T-cell (primary cell): ENCODE measurements at regions not wholly inside any gene's neighbourhood (a gene's known extent, or its start where the extent isn't known, plus 50 kb on each side); places are given as distances from the start of the nearest gene placed in this dataset.
A peak's percentile ranks its signal among the peaks of the same experiment; 100 is the strongest.

Experiments used
- ATAC-seq, 4 experiments: fragments of 200-7000 bp in 3 of 4; fragments of 150-1000 bp in 1 of 4; cut with Tn5 transposase; replicated peaks in 1 of 4; 1 replicate in 3 of 4; 2 replicates in 1 of 4; pipeline ENCODE4 v1.10.0; 2021; ENCODE audit warnings: moderate library complexity in 3 of 4, mild to moderate bottlenecking in 2 of 4, moderate number of reproducible peaks in 1 of 4
- CTCF ChIA-PET, 2 donors: fragments of 300-600 bp; sonication (Branson Sonifier 250); formaldehyde crosslinking; loops; one replicate each; lab custom pipeline; 2022; ENCODE audit warnings: antibody characterized with exemption in 2 of 2; lab: Charles Lee
- POLR2A ChIA-PET, 2 donors: fragments of 300-600 bp; sonication (Branson Sonifier 250); formaldehyde crosslinking; loops; one replicate each; lab custom pipeline; 2022; ENCODE audit warnings: antibody characterized with exemption in 2 of 2; lab: Charles Lee
- DNase-seq, 35 experiments: peaks; one replicate each; pipeline versions ENCODE4 v3.0.0 to v3.0.0-alpha.2; 2013 to 2023
- H3K27ac ChIP-seq: one replicate; pipeline ENCODE4 v1.5.1; 2013; ENCODE audit warnings: low read length
- H3K27me3 ChIP-seq, 2 experiments: replicated peaks in 1 of 2; 1 replicate in 1 of 2; 2 replicates in 1 of 2; pipeline versions ENCODE4 v1.6.1 to v1.7.0; 2013; ENCODE audit warnings: low read length in 1 of 2, mixed read lengths in 1 of 2; ENCODE audit not compliant: control insufficient read depth in 2 of 2, insufficient read depth in 2 of 2; ENCODE audit errors: extremely low read depth in 1 of 2
- H3K36me3 ChIP-seq, 2 donors: 1 replicate in 1 of 2; 2 replicates in 1 of 2; pipeline versions ENCODE4 v1.6.1 to v1.7.0; 2013; ENCODE audit warnings: low read length in 1 of 2; ENCODE audit not compliant: control insufficient read depth in 2 of 2, insufficient read depth in 1 of 2; ENCODE audit errors: extremely low read depth in 1 of 2
- H3K4me1 ChIP-seq, 2 experiments: 1 replicate in 1 of 2; 2 replicates in 1 of 2; pipeline versions ENCODE4 v1.6.1 to v1.7.0; 2013; ENCODE audit warnings: low read length in 2 of 2, mixed read lengths in 1 of 2; ENCODE audit not compliant: insufficient read depth in 2 of 2, control insufficient read depth in 1 of 2; ENCODE audit errors: extremely low read depth in 1 of 2
- H3K4me3 ChIP-seq, 2 donors: 1 replicate in 1 of 2; 2 replicates in 1 of 2; pipeline versions ENCODE4 v1.5.1 to v1.7.0; 2013; ENCODE audit warnings: mild to moderate bottlenecking in 2 of 2, low read length in 1 of 2, moderate library complexity in 1 of 2; ENCODE audit not compliant: control insufficient read depth in 1 of 2; ENCODE audit errors: extremely low read depth in 1 of 2
- H3K9me3 ChIP-seq: 2 replicates; pipeline ENCODE4 v1.7.0; 2013
- H3K27ac Mint-ChIP-seq, 2 donors: one replicate each; pipeline ENCODE4 v1.8.0; 2020 to 2021; ENCODE audit warnings: mild to moderate bottlenecking in 2 of 2, mixed read lengths in 2 of 2
- H3K27me3 Mint-ChIP-seq, 2 donors: one replicate each; pipeline ENCODE4 v1.8.0; 2021 to 2022; ENCODE audit warnings: mixed read lengths in 2 of 2
- H3K36me3 Mint-ChIP-seq: one replicate; pipeline ENCODE4 v1.8.0; 2021; ENCODE audit warnings: mixed read lengths
- H3K4me1 Mint-ChIP-seq, 3 donors: one replicate each; pipeline ENCODE4 v1.8.0; 2020 to 2022; ENCODE audit warnings: mixed read lengths in 3 of 3, mild to moderate bottlenecking in 1 of 3
- H3K4me3 Mint-ChIP-seq, 3 donors: one replicate each; pipeline ENCODE4 v1.8.0; 2020 to 2022; ENCODE audit warnings: mild to moderate bottlenecking in 3 of 3, mixed read lengths in 3 of 3, moderate library complexity in 3 of 3
- H3K9me3 Mint-ChIP-seq, 3 donors: one replicate each; pipeline ENCODE4 v1.8.0; 2020 to 2022; ENCODE audit warnings: mixed read lengths in 3 of 3
- WGBS: methylation state at CpG from one replicate; pipeline ENCODE4 v1.1.5; 2013; ENCODE audit warnings: missing lambda C conversion rate; ENCODE audit not compliant: insufficient coverage; 5-methylcytosine and 5-hydroxymethylcytosine counted together

DNA sequence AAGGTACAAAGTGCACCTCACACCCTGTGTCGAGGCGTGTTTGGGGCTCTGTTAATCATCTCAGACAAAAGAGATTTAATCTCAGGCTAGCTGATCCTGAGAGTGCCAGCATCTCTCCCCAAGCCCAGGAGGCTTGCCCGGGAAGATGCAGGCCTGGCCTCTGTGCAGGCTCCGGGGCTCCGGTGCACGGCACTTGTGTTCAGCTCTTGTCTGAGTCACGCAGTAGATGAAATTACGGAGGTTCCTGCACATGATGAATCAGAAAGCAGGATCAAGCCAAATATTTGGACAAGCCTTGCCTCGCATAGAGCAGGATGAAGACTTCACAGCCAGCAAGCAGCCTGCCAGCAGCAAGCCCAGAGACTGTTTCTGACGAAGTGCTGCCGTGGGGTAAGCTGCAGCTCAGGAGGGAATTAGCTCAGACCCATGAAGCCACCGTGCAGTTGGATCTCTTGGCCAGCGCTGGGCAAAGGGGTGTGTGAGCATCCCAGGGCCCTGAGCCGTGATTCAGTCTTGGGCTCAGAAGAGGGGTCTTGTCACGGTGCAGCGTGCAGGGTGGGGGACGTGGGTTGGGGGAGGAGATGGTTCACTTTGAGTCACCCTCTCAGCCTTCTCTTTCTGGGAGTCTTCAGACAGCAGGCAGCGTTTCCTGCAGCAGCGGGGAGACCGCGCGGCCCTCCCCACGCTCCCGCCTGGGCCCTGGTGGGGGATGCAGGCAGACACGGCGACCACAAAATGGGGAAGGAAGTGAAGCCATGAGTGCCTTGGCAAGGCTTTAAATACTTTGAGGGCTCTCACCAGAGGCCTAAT lies 89.2 kb upstream of the MEF2A start:
- Histone ChIP-seq H3K27me3 (peaks cover 0 to 6% of the 10 kb centered on the region in 2 experiments), H3K36me3 (no peaks in the 10 kb centered on the region), H3K4me3 (no peak overlapping the region), H3K9me3 (no peaks in the 10 kb centered on the region), H3K4me1 (peaks cover 20 to 40% of the 10 kb centered on the region in 2 experiments), H3K27ac (no peak overlapping the region)
- peaks cover 0 to 2% of the 10 kb centered on the region in 2 donors for H3K27me3 Mint-ChIP-seq
- DNase-seq = peak in 29 of 35 experiments; percentile 13 to 66 (median 36)
- CTCF ChIA-PET = no interaction called here
- H3K4me3 Mint-ChIP-seq = peak overlapping the region in 1 of 3 donors; percentile 43
- 59% methylated on average over 19 of the region's 26 CpGs for WGBS
- POLR2A ChIA-PET = interaction anchor here in 1 of 2 donors (0.7 kb wide), 1 partner anchor 75 kb away, joined by 8 read pairs; no protein-coding TSS in a partner anchor
- no peaks in the 10 kb centered on the region for H3K36me3 Mint-ChIP-seq
- H3K4me1 Mint-ChIP-seq = peaks cover 28 to 44% (median 33%) of the 10 kb centered on the region in 3 donors
- H3K27ac Mint-ChIP-seq = peak overlapping the region; percentile 15 to 69
- ATAC-seq = peak; percentile 70 to 85 (median 76)
- no peaks in the 10 kb centered on the region for H3K9me3 Mint-ChIP-seq

DNA sequence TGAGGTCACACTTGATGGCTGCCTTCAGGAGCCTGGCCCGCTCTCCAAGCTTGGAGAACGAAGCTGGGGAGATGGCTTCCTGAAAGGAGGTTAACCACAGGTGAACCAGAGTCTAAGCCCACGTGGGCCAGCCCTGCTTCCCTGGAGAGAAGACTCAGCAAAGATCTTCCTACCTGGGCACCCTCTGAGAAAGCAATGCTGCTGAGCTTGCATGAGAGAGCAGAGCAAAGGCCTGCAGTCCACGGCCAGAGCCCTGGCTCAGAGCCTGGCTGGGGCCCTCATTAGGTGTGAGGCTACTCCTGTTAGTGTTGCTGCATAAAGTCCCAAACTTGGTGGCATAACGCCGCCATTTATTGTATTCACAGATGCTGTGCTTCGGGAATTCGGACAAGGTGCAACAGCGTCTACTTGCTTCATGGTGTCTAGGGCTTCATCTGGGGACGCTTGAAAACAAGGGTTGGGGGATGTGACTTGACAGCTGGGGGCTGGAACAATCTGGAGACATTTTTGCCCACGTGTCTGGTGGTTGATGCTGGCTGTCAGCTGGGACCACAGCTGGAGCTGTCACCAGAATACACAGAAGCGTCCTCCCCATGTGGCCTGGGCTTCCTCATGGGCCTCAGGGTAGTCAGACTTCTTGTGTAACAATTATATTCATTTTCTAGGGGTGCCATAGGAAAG lies 87.9 kb upstream of the MEF2A start:
- Mint-ChIP-seq H3K27ac (no peak overlapping the region), H3K4me3 (peak overlapping the region in 1 of 3 donors; percentile 12), H3K27me3 (peaks cover 0 to 2% of the 10 kb centered on the region in 2 donors), H3K4me1 (peaks cover 28 to 41% (median 33%) of the 10 kb centered on the region in 3 donors), H3K9me3 (no peaks in the 10 kb centered on the region), H3K36me3 (no peaks in the 10 kb centered on the region)
- DNase-seq (no peak), ATAC-seq (no peak)
- H3K9me3 ChIP-seq = no peaks in the 10 kb centered on the region
- no peaks in the 10 kb centered on the region for H3K36me3 ChIP-seq
- peaks cover 0 to 3% of the 10 kb centered on the region in 2 experiments for H3K27me3 ChIP-seq
- ChIA-PET CTCF (no interaction called here), POLR2A (interaction anchor here in 1 of 2 donors (0.6 kb wide), 1 partner anchor 13 kb away, joined by 4 read pairs; no protein-coding TSS in a partner anchor)
- WGBS = 94% methylated on average over 9 of the region's 12 CpGs
- no peak overlapping the region for H3K4me3 ChIP-seq
- H3K27ac ChIP-seq = no peak overlapping the region
- H3K4me1 ChIP-seq = peaks cover 20 to 35% of the 10 kb centered on the region in 2 experiments

GRCh38 chr15:99478977-99479376 lies 86.8 kb upstream of the MEF2A start:
- H3K27me3 ChIP-seq = peaks cover 0 to 3% of the 10 kb centered on the region in 2 experiments
- no peaks in the 10 kb centered on the region for H3K36me3 ChIP-seq
- no peak for ATAC-seq
- Mint-ChIP-seq H3K9me3 (no peaks in the 10 kb centered on the region), H3K4me3 (no peak overlapping the region), H3K36me3 (no peaks in the 10 kb centered on the region), H3K27ac (no peak overlapping the region), H3K4me1 (peaks cover 23 to 34% (median 25%) of the 10 kb centered on the region in 3 donors), H3K27me3 (no peaks in the 10 kb centered on the region)
- ChIA-PET CTCF (no interaction called here), POLR2A (no interaction called here)
- H3K4me3 ChIP-seq = no peak overlapping the region
- H3K4me1 ChIP-seq = peaks cover 20 to 29% of the 10 kb centered on the region in 2 experiments
- no peaks in the 10 kb centered on the region for H3K9me3 ChIP-seq
- WGBS = no CpG with 5 or more reads among the region's 2 CpGs
- H3K27ac ChIP-seq = no peak overlapping the region
- DNase-seq = no peak

DNA sequence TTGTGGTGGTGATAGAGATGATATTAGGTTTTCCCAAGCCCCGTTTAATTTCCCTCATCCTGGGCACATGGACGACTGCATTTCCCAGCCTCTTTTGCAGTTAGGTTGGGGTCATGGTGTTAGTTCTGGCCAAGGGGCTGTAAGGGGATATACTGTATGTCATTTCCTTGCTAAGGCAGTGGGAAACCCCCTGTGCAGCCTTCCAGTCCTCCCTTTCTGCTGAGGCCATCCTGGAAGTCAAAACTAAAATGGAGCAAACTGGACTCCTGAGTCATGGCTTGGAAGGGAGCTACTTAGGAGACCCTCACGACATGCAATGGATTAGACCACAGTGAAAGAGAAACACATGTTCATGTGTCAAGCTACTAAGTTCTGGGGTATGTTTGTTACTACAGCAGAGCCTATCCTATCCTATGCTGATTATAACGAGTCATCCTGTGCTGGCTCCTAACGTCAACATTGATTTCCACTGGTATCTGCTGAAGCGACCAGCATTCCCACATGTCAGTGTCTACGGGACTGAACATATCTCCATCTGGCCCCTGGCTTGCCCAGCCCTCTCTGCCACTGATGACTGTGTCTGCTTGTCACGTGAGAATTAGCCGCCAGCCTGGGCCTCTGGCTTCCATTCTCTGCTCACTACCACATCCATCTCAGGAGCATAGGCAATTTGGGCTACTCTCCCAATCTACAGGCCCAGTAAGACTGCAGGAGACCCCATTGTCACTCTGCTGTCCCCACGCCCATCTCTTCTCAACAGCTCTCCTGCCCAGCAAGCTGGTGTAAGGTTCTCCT lies 85.6 kb upstream of the MEF2A start:
- H3K27me3 Mint-ChIP-seq = peaks cover 0 to 3% of the 10 kb centered on the region in 2 donors
- CTCF ChIA-PET = interaction anchor here in 1 of 2 donors (0.5 kb wide), 1 partner anchor 1639 kb away, joined by 3 read pairs; no protein-coding TSS in a partner anchor
- no peak overlapping the region for H3K27ac Mint-ChIP-seq
- 90% methylated on average over 8 of the region's 10 CpGs for WGBS
- Histone ChIP-seq H3K27me3 (peaks cover 0 to 6% of the 10 kb centered on the region in 2 experiments), H3K4me1 (peaks cover 23 to 29% of the 10 kb centered on the region in 2 experiments), H3K36me3 (no peaks in the 10 kb centered on the region), H3K9me3 (no peaks in the 10 kb centered on the region), H3K4me3 (no peak overlapping the region), H3K27ac (no peak overlapping the region)
- DNase-seq = no peak
- peaks cover 23 to 32% (median 25%) of the 10 kb centered on the region in 3 donors for H3K4me1 Mint-ChIP-seq
- no peaks in the 10 kb centered on the region for H3K9me3 Mint-ChIP-seq
- no peak for ATAC-seq
- no peaks in the 10 kb centered on the region for H3K36me3 Mint-ChIP-seq
- POLR2A ChIA-PET = no interaction called here
- H3K4me3 Mint-ChIP-seq = no peak overlapping the region

DNA sequence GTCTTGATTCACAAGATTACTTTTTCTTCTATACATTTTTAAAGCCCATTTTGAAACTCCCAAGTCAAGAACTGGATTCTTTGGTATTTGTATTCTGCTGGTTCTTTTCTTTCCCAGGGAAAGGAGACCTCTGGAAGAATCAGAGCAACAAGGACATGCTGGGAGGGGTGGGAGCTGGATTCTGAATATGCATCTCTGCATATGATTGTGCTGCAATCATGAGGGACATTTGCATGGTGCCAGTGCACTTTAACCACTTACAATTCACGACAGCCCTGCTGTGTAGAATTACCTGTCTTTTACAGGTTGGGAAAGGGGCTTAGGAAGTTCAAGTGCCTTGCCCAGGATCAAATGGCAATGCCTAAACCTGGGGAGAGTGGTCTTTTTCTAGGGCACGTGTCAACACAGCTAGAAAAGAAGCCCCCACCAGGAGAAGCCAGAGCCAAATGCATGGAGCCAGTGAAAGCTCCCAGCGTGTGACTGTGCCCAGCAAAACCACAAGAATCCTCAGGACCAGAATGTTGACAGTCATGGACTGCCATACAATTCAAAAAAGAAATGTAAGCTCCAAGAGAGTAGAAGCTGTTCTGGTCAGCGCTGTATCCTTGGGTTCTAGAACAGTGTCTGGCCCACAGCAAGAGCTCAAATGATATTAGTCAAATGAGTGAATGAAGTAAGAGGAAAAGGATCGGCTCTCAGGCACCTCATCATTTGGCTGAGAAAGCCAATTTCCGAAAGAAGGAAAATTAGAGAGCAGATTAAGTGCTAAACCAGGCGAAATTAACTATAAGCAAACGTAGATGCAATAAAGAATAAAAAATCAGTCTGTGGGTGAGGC lies 84.5 kb upstream of the MEF2A start:
- Mint-ChIP-seq H3K4me3 (no peak overlapping the region), H3K4me1 (peaks cover 27 to 40% (median 33%) of the 10 kb centered on the region in 3 donors), H3K36me3 (no peaks in the 10 kb centered on the region), H3K27ac (no peak overlapping the region), H3K9me3 (no peaks in the 10 kb centered on the region), H3K27me3 (peaks cover 0 to 9% of the 10 kb centered on the region in 2 donors)
- 95% methylated on average over 4 of the region's 8 CpGs for WGBS
- no peaks in the 10 kb centered on the region for H3K9me3 ChIP-seq
- H3K27me3 ChIP-seq = peaks cover 0 to 13% of the 10 kb centered on the region in 2 experiments
- no peak overlapping the region for H3K4me3 ChIP-seq
- peaks cover 29 to 35% of the 10 kb centered on the region in 2 experiments for H3K4me1 ChIP-seq
- ATAC-seq (no peak), DNase-seq (no peak)
- H3K27ac ChIP-seq = no peak overlapping the region
- H3K36me3 ChIP-seq = no peaks in the 10 kb centered on the region
- POLR2A ChIA-PET = no interaction called here
- CTCF ChIA-PET = interaction anchor here in 1 of 2 donors (0.5 kb wide), 1 partner anchor 57 kb away, joined by 4 read pairs; no protein-coding TSS in a partner anchor
